T-helper 1 cell (primary cell): ENCODE measurements at regions not wholly inside any gene's neighbourhood (a gene's known extent, or its start where the extent isn't known, plus 50 kb on each side); places are given as distances from the start of the nearest gene placed in this dataset.

Source experiments
- DNase-seq, 5 donors: peaks; one replicate each; pipeline ENCODE4 v3.0.0-alpha.2; 2012 to 2020

DNA sequence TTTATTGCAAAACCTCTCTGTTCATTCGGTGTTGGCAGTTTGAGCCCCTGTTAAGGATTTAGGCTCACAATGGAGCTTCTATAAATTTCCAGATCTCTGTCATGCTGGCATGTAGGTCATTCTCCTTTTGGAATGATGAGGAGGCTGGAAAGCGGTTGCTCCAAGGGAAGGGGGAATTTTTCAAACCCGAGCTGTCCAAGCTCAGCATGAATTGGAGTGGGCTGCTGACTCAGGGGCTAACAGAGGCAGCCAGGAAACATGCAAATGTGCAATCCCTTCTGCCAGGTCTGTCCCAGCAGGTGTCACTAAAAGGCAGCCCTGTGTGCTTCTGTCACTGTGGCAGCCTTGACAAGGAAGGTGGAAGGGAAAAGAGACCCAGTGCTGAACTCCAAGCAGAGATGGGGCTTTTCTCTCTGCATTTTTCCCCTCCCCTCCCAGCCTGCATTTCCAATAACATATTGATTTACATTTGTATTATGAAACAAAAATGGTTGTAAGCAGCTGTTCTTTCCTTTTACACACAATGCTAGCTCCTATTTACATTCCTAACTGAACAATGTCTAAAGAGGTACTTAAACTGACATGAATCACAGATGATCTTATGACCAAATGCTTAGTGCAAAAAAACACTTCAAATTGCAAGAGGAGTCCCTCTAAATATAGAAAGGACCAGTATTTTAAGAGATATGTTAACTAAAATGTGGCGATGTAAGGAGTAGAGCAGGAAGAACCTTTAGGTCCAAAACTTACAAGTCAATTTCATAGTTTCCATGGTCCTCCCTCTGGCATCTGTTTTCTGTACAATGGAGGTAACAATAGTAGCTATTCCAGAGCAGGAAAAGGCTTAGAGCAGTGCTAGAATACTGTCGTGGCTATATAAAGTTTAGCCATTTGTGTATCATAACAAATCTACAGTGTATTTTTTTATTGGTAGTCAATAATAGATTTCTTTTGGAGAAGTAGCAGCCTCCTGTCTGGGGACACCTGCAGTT lies 84.5 kb upstream of the ATP10A start:
- no peak for DNase-seq

DNA sequence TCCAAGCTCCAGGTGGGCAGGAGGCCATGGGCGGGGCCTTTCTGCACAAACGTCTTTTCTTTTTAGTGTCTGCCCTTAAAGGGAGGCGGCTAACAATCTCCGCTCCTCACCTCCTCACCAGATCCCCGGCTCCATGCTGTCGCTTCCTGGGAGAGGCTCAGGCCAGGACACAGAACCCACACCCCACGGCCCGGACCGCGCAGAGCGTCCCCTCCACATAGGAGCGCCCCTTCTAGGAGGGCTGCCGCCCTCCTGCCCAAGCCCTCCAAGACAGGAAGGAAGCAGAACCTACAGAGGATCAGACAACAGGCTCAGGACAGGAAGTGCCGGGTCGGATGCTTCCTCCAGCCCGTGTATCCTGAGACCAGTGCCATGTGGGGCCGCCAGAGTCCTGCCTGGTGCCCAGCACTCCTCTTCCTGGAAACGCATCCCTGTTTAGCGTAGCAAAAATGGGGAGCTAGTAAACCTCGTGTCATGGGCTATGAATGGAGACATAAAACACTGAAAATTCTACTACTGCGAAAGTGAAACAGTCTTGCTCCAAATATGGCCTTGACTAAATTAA lies 83.2 kb upstream of the ATP10A start:
- no peak for DNase-seq

DNA sequence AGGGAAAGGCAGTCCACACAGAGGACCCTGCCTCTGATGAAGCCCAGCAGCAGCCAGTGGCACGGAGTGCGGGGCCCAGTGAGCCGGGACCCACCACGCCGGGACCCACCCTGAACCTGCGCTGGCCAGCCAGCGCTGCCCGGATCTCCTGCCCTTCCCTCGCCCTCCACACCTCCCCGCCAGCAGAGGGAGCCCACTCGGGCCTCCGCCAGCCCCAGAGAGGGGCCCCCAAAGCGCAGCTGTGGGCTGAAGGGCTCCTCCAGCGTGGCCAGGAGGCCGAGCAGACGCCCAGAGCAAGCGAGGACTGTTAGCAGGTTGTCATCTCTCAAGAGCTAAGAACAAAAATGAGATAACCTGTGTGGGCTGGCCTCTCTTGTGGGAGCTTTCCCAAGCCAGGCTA lies 81.3 kb upstream of the ATP10A start:
- no peak for DNase-seq

DNA sequence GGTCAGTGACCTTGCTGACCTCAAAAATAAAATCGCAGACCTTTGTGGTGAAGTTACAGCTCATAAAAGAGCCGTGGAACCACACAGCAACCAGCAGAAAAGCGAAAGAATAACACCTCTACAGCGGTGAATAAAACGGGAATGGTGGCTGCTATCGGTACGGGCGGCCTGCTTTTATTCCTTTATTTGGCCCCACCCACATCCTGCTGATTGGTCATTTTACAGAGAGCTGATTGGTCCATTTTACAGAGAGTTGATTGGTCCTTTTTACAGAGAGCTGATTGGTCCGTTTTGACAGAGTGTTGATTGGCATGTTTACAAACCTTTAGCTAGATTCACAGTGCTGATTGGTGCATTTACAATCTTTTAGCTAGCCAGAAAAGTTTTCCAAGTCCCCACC lies 80.7 kb upstream of the ATP10A start:
- DNase-seq, result no peak

DNA sequence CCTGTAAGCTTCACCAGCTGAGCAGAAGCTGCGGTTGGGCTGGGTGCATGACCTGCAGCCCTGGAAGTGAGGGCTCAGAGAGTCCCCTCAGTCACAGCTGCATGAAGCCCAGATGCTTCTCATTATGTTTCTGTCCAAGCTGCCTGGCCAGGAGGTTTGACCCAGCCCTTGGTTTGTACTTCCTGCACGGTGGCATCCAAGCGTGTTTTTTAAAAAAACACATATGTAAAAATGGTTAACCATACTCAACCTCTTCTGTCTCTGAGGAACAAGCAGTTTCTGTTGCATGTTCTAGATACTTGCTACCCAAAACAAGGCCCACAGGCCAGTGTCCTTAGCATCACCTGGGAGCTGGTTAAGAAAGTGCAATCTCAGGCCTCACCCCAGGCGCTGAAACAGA lies 76.0 kb upstream of the ATP10A start:
- DNase-seq, result no peak

DNA sequence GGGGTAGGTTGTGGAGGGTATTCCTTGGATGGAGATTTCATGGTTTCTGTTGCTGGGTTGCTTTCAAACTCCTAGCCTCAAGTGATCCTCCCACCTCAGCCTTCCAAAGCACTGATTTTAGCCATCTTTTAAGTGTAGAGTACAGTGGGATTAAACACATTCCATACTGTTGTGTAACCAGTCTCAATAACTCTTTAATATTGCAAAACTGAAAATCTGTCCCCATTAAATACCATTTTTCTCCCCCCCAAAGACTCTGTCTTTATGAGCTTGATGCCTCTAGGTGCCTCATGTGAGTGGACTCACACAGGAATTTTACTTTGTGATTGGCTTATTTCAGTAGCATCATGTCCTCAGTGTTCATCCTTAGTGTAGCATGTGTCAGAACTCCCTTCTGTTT lies 74.7 kb upstream of the ATP10A start:
- no peak for DNase-seq

DNA sequence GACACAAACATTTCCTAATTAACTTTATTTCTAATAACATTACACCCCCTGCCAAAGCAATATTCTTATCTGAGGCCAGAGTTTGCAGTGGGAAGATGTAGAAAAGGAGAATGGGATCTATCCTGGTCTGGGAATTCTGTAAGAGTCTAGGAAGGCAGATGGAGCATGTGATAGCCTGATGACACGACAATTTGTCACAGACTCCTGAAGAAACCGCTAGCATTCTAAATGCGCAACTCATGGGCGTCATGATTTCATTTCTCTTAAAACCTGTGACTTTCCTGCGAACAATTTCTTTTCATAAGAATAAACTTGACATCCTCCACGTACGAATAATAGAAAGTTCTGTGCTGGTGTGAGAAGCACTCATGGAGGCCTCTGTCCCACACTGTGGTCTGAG lies 72.9 kb upstream of the ATP10A start:
- no peak for DNase-seq

DNA sequence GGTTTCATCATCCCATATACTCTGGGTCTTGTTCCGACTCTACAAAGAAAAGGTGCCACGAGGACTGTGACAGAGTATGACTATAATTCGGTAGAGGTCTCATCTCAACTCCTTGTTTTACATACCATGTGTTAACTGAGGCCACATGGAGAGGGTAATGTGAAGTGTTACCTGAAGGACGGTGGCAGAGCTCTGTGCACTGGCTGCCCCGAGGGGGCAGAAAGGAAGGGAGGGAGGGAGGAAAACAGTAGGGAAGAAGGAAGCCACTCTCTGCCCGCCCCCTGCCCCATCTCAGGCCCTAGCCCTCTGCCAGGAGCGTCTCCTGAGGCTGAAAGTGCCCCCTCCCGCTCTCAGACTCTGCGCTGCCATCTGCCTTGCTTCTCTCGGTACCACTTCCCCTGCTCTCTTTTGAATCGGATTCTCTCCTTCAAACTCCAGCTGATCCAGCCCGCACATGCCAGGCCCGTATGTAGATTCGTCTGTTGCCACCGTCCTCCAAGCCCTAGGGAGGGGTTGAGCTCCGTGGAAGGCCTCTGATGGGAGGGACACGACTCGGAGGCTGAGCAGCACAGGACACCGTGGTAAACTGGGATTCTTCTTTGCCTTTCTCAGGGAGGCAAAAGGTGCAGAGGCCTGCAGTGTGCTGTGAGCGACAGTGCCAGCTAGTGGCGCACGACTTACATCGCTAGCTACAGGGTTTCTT lies 70.5 kb upstream of the ATP10A start:
- peak; percentile 27 to 66 (median 50) for DNase-seq

DNA sequence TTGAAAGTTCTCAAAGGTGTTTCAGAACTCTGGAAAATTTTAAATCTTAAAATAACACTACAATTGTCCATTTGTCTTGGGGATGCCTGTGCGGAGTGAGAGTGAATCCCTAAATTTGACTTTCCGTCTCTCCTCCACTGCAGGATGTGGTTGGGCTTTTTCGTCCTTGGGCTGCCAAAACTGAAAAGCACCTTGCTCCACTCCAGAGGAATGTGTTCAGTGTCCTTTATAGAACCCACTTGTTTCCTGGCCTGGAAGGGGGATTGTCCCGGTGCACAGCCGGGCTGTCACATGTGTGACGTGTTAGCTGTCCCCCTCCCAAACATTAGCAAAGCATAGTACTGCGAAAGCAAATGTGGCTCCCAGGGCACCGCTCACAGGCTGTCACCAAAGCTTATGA lies 69.6 kb upstream of the ATP10A start:
- DNase-seq, result no peak

DNA sequence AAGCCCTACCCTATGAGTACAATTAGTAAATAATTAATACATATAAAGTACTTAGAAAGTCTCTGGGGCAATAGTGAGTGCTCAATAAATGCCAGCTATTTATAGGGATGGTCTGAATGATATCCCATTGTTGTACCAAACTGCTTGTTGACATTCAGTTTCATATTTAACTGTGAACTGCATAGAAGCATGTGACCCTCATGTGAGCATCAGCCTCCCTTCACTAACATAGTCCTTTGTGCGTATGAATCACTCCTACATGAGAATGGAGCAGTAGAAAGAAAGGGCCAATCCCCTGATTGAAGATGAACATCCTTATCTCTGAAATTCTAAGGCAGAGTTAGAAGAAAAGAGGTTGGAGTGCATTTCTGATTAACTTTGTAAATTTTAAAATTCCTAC lies 68.7 kb upstream of the ATP10A start:
- DNase-seq, result no peak

DNA sequence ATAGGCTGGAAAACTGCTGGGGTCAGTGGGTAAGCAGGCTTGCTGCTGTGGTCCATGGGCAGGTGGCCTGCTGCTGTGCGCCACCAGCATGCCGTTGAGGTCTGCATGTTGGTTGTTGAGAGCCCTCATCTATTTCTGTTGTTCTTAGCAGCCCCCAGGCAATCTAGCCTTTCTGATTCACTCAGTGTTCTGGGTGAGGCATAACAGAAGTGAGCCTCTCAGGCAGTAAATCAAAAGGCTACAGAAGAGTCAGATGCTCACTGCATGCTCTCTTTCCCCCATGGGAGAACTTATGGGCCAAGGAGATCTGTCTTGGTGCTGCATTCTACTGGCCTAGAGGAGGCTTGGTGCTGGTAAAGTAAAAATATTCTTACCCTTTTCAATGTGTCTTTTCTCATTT lies 67.8 kb upstream of the ATP10A start:
- no peak for DNase-seq
